HG03469 (cell line): ENCODE measurements at regions not wholly inside any gene's neighbourhood (a gene's known extent, or its start where the extent isn't known, plus 50 kb on each side); places are given as distances from the start of the nearest gene placed in this dataset.
"Not testable (repeated sequence)": the region's sequence is repeated elsewhere in the genome, so short reads cannot be mapped to it uniquely, and the experiment has no call there.

ENCODE experiments used
- ATAC-seq: cut with Tn5 transposase; IDR thresholded peaks from one replicate; pipeline ENCODE4 v1.9.1; 2021; ENCODE audit warnings: mild to moderate bottlenecking, moderate library complexity, moderate number of reproducible peaks; ENCODE audit not compliant: unreplicated experiment

DNA sequence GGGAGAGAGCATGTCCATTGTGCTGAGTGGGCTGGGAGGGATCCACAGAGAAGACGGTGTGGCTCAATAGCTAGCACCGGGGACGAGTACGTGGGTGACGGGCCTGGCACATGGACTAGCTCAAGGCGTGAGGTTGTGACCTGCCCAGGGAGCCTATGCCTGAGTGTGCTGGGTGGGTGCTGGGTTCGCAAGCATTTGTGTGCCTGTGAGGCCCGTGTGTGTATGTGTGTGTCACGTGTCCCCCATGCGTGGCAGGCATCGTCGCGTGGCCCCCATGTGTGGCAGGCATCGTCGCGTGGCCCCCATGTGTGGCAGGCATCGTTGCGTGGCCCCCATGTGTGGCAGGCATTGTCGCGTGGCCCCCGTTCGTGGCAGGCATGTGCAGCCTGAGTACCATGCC lies 109.2 kb downstream of the TMEM121 start:
- no peak for ATAC-seq

DNA sequence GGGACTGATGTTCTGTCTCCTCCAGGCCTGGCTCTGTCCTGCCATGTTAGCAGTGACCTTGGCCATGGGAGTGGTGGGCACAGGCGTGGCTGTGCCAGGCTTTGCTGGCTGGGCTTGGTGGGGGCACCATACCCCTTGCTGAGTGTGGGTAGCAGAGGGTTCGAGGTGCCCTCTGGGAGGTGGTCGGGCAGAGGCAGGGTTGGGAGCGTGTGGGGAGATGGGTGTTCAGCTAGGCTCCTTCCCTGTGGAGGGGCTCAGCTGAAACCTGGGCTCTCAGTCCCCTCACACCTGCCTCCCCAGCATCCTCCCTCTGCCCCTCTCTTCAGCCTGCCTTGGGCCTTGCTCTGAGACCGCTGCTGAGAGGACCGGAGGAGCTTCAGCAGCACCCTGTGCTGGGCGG lies 109.6 kb downstream of the TMEM121 start:
- not testable (repeated sequence) for ATAC-seq

DNA sequence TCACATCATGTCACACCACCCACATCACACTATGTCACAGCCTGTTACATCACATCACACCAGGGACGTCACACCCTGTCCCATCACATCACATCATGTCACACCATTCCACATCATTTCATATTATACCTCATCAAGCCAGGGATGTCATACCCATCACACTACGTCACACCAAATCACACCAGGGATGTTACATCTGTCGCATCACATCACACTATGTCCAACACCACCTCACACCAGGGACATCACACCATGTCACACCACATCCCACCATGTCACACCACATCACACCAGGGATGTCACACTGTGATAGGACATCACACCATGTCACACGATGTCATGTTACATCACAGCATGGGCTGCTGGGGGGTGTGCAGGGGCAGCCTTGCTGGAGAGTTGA lies 110.6 kb downstream of the TMEM121 start:
- ATAC-seq: no peak

DNA sequence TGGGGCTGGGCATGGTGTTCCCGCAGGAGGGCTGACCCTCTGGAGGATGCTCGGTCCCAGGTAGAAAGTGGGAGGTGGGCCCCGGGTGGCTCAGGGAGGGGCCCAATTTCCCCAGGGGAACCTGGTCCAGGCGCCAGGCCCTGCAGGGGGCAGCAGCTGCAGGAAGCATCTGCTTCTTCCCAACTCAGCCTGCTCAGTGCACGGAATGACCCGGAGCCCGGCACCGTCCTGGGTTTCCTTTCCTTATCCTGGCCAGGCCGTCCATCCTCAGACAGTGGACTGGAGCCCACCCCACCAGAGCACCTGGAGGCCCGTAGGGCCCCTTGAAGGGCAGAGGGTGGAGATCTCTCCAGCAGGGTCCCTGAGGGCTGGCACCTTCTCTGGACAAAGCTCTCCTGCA lies 111.0 kb downstream of the TMEM121 start:
- not testable (repeated sequence) for ATAC-seq

- ATAC-seq: not testable (repeated sequence)
Measured at GRCh38 chr14:105639969-105640931, 113.9 kb downstream of the TMEM121 start.

DNA sequence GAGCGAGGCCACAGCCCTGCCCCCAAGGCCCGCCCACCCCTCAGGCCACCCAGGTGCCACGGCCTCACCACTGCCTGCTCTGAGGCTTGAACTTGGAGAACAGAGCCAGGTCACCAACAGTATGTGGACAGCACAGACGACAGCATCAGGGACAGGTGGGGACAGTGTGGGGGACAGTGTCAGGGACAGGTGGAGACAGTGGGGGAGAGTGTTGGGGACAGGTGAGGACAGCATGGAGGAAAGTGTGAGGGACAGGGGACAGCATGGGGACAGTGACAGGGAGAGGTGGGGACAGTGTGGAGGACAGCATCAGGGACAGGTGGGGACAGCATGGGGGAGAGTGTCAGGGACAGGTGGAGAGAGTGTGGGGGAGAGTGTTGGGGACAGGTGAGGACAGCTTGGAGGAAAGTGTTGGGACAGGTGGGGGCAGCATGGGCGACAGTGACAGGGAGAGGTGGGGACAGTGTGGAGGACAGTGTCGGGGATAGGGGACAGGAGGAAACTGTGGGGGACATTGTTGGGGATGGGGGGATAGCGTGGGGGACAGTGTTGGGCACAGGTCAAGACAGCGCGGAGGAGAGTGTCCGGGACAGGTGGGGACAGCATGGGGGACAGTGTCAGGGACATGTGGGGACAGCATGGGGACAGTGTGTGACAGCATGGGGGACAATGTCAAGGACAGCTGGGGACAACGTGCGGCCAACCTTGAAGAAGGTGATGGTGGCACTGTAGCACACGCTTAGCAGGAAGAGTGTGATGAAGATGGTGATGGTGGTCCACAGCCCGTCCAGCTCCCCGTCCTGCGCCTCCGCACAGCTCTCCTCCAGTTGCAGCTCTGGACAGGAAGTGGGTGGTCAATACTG lies 114.9 kb downstream of the TMEM121 start:
- ATAC-seq: no peak

- not testable (repeated sequence) for ATAC-seq
Measured at GRCh38 chr14:105641951-105642350, 115.6 kb downstream of the TMEM121 start.

DNA sequence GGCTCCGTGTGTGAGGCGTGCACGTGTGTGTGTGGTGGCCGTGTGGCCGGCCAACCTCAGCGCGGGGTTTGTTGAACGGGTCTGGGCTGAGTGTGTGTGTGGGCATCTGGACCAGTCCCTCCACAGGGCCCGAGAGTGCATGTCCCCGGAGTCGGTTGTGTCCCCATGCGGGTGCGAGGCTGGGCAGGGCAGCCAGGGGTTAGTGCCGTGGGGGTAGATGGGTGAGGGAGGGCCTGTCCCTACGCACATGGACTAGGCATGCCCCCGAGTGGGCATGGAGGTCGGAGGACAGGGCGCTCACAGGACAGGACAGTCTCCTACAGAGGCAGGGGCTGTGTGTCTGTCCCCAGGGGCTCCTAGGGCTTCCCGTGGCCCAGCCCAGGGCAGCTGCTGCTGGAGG lies 116.1 kb downstream of the TMEM121 start:
- not testable (repeated sequence) for ATAC-seq

DNA sequence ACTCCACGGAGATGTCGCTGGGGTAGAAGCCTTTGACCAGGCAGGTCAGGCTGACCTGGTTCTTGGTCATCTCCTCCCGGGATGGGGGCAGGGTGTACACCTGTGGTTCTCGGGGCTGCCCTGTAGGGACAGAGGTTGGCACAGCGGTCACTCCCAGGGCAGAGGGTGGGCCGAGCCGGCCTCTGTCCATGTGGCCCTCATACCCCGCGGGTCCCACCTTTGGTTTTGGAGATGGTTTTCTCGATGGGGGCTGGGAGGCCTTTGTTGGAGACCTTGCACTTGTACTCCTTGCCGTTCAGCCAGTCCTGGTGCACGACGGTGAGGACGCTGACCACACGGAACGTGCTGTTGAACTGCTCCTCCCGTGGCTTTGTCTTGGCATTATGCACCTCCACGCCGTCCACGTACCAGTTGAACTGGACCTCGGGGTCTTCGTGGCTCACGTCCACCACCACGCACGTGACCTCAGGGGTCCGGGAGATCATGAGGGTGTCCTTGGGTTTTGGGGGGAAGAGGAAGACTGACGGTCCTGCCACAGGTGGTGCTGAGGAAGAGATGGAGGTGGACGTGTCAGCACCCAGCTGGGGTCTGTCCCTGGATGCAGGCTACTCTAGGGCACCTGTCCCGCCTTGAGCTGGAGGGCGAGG lies 117.1 kb downstream of the TMEM121 start:
- not testable (repeated sequence) for ATAC-seq

DNA sequence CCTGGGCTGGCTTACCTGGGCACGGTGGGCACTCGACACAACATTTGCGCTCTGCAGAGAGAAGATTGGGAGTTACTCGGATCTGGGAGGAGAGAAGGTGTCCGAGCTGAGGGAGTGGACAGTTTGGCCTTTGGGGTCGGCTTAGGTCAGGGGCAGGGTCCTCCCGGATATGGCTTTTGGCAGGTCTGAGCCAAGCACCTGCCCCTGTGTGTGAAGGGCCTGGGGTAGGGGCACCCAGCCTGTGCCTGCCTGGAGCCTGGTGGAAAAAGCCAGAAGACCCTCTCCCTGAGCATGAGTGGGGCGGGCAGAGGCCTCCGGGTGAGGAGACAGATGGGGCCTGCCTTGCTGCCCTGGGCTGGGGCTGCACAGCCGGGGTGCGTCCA lies 117.7 kb downstream of the TMEM121 start:
- ATAC-seq: not testable (repeated sequence)

DNA sequence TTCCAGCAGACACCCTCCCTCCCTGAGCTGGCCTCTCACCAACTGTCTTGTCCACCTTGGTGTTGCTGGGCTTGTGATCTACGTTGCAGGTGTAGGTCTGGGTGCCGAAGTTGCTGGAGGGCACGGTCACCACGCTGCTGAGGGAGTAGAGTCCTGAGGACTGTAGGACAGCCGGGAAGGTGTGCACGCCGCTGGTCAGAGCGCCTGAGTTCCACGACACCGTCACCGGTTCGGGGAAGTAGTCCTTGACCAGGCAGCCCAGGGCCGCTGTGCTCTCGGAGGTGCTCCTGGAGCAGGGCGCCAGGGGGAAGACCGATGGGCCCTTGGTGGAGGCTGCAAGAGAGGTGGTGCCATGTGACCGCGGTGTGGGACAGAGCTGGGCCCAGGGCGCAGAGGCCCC lies 118.1 kb downstream of the TMEM121 start:
- not testable (repeated sequence) for ATAC-seq

DNA sequence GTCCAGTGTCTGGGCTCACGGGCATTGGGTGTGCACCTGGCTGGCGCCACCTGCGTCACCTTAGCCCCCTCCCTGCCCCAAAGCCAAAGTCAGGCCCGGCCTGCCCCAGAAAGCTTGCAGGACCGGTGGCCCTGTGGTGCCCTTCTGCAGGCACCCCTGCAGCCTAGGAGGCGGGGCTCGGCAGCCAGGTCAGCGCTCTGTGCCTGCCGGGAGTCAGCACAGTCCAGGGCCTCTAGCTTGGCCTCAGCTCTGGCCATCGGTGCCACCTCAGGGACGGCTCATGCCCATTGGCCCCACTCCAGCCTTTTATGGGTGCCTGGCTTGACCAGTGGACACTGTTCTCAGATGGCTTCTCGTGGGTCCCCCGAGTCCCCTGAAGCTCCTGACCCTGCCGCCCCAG lies 118.5 kb downstream of the TMEM121 start:
- not testable (repeated sequence) for ATAC-seq

- not testable (repeated sequence) for ATAC-seq
Measured at GRCh38 chr14:105645389-105645788, 119.0 kb downstream of the TMEM121 start.

- ATAC-seq: no peak
Measured at GRCh38 chr14:105646175-105646574, 119.8 kb downstream of the TMEM121 start.

GRCh38 chr14:105646711-105647281 lies 120.4 kb downstream of the TMEM121 start:
- not testable (repeated sequence) for ATAC-seq

DNA sequence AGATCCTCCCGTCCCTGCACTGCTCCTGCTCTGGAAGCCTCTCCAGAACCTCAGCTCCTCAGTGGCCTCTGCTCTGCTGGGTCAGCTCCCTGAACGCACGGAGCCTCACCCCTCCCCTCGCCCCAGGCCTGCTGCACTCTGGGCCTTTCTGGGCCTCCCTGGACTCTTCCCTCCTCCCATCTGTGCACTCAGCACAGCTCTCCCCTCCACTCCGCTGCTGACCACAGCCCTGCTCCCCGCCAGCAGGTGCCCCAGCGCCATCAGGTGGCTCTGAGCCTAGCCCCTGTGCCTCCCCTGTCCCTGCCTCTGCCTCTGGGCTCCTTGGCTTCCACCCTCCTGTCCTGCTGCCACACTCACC lies 121.0 kb downstream of the TMEM121 start:
- not testable (repeated sequence) for ATAC-seq

- ATAC-seq: no peak
Measured at GRCh38 chr14:105647784-105648608, 121.6 kb downstream of the TMEM121 start.

- ATAC-seq: not testable (repeated sequence)
Measured at GRCh38 chr14:105648609-105649535, 122.5 kb downstream of the TMEM121 start.

DNA sequence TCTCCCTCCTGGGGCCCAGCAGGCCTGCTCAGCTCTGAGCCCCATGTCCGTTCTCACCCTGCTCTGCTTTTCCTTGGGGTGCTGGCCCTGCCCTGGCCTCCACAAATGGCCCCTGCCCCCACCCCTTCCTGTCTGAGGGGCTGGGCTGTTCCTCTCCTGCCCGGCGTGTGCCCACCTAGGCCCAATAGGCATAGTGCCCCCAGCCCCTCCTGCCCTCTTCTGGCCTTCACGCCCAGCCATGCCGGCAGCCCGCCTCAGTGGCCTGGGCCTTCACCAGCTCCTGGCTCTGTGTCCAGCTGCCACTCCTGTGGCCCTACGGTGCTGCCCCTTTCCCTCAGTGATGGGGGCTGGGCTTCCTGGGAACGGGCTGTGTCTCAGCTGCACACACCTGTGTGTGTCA lies 125.9 kb downstream of the TMEM121 start:
- ATAC-seq: not testable (repeated sequence)
